OCI-LY3 (cell line): ENCODE measurements at regions not wholly inside any gene's neighbourhood (a gene's known extent, or its start where the extent isn't known, plus 50 kb on each side); places are given as distances from the start of the nearest gene placed in this dataset.

Source experiments
- EZH2phosphoT487 ChIP-seq: fragments of 200-600 bp; shearing (Covaris generic); IDR thresholded peaks from 2 replicates; pipeline ENCODE4 v1.6.1; 2018; ENCODE audit warnings: antibody characterized with exemption, mixed run types, low read depth
- TF ChIP-seq, protein P1 (sequence below): fragments of 200-600, 300-600 bp; sonication (generic); IDR thresholded peaks from 2 replicates; pipeline ENCODE4 v1.5.1; 2014; ENCODE audit warnings: antibody characterized with exemption, low read length, low read depth

DNA sequence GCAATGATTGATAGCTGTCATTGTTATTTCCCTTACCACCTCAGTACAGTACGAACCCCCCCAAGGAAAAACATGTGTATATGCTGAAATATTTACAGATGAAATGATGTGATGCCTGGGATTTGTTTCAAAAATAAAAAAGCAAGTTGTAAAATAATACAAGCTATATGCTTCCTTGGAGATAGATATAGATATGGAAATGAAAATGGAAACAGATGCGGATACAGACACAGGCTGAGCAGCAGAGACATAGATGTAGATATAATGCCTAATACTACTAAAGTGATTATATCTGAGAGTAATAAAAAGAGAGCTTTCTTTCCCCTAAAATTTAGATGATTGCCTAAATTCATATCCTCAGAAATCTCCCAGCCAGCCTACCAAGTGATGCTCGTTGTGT is 127.5 kb upstream of the TNPO1 start:
- TF ChIP-seq, protein P1, sequence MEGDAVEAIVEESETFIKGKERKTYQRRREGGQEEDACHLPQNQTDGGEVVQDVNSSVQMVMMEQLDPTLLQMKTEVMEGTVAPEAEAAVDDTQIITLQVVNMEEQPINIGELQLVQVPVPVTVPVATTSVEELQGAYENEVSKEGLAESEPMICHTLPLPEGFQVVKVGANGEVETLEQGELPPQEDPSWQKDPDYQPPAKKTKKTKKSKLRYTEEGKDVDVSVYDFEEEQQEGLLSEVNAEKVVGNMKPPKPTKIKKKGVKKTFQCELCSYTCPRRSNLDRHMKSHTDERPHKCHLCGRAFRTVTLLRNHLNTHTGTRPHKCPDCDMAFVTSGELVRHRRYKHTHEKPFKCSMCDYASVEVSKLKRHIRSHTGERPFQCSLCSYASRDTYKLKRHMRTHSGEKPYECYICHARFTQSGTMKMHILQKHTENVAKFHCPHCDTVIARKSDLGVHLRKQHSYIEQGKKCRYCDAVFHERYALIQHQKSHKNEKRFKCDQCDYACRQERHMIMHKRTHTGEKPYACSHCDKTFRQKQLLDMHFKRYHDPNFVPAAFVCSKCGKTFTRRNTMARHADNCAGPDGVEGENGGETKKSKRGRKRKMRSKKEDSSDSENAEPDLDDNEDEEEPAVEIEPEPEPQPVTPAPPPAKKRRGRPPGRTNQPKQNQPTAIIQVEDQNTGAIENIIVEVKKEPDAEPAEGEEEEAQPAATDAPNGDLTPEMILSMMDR: no peak
- TF ChIP-seq EZH2phosphoT487: no peak
